GM18498 (cell line): ENCODE measurements at regions not wholly inside any gene's neighbourhood (a gene's known extent, or its start where the extent isn't known, plus 50 kb on each side); places are given as distances from the start of the nearest gene placed in this dataset.

Experiments used
- ATAC-seq: cut with Tn5 transposase; IDR thresholded peaks from one replicate; pipeline ENCODE4 v1.9.1; 2021; ENCODE audit warnings: mild to moderate bottlenecking, moderate library complexity; ENCODE audit not compliant: unreplicated experiment

- no peak for ATAC-seq
These were observed 140.4 kb downstream of the ENGASE start for GRCh38 chr17:79214940-79215604.

- ATAC-seq = no peak
These were observed 139.8 kb downstream of the ENGASE start for GRCh38 chr17:79214459-79214858.

DNA sequence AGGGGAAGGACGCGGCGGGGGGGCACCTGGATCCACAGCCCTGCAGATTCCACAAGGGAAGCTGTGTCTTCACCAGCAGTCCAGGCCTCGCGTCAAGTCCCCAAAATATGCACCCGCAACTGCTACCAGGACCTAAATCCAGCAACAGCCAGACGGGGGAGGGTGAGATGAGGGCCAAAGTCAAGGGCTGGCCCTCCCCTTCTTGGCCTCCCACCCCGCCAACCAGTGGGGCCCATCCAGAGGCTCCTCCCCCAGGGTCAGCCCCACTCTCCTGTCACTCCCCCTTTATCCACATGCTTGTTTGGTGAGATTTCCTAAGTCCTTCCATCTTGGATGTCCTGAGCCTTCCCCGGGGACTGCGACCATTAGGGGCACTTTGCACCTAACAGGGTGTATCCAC is 138.7 kb downstream of the ENGASE start:
- ATAC-seq = no peak

DNA sequence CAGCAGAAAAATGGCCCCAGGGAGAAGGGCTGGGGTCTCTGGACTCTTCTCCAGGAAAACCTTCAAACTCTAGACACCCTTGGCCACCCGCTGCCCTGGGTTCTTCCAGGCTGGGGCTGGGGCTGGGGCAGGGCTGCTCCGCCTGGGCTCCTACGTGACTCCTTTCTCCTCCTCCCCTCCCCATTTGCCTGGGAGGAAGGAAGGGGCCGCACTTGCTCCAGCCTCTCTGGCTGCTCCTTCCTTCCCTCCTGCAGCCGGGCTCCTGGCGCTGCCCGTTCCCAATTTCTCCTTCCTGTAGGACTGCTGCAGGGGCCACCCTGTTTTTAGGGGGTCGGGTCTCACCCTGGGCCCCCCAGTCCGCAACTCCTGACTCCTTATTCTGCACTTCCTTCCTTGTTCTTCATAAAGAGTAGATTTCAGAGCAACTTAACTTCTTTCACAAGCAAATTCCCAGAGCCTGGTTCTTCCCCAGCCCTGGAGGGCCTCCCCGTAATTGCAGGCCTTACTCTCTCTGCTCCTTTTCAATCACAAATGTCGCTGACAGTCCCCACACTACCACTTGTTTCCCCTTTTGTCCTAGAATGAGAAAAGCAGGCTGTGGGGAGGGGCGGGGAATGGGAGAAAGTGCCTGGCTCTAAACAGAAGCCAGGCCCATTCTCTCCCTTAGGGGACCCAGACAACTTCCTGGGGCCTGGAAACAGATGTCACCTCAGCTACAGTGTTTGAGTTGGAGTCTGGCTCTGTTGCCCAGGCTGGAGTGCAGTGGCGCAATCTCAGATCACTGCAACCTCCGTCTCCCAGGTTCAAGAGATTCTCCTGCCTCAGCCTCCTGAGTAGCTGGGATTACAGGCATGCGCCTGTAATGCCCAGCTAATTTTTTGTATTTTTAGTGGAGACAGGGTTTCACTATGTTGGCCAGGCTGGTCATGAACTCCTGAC is 137.8 kb downstream of the ENGASE start:
- no peak for ATAC-seq

DNA sequence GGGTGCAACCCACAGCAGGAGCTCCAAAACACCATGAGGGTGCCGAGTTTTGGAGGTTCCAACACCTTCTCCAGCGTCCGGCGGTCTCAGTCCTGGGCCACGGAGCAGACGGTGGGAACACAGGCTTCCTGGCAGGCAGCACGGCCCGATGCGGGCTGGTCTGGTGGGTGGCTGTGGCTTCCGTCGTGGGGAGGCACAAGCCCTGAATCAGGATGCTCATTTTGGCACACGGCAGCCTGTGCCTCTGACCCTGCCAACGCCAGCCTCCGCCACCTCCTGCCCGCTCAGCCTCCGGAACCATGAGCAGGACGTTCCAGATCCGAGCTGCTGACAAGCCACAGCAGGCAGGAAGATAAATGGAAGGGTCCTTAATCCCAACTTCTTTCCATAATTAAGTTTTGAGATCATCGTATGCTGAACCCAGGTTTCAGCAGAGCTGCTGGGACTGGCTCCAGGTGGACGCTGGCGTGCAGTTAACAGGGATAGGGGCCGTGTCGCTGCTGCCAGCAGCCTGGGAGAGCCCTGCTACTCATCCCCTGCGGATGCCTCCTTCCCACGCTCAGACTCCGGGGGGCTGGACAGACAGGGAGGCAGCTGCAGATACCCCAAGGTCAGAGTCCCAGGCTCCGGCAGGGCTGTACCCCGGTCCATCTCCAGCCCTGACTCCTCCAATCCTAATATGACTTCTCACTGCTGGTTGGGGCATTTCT is 136.6 kb downstream of the ENGASE start:
- no peak for ATAC-seq

GRCh38 chr17:79210638-79211037 is 136.0 kb downstream of the ENGASE start:
- ATAC-seq = no peak

DNA sequence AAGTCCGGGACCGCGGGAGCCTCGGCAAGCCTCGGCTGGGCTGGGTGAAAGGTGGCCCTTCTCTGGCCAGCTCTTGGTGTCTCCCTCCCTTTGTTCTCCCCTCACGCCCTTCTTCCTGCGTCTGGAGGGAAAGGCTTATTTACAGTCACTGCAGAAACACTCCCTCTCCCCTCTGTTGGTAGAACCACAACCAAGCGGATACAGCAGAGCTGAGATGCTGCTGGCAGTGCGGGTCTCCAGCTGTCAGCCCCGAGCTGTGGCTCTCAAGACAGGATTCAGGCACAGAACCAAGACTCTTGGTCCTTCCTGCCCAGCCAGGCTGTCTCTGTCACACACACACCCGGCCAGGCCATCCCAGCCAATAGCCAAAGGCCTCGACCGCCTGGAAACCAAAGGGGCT is 133.3 kb downstream of the ENGASE start:
- no peak for ATAC-seq

- ATAC-seq = no peak
These were observed 131.1 kb downstream of the ENGASE start for GRCh38 chr17:79205688-79206205.

DNA sequence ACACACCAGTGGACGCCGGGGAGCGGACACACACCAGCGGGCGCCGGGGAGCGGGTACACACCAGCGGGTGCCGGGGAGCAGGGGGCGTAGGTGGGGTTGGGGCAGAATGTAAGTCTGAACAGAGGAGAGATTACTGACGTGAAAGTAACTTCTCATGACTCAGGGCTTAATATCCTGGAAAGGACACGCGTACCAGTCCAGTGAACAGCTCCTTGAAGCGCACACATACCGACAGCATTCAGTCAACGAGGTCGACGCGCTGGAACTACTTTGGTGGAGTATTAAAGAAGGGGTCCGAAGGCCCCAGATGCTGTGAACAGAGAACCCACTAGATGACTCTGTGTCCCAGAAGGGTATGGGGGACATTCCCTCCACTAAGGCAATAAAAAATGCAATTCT is 129.6 kb downstream of the ENGASE start:
- ATAC-seq = no peak

- no peak for ATAC-seq
These were observed 129.0 kb downstream of the ENGASE start for GRCh38 chr17:79203657-79204056.

- no peak for ATAC-seq
These were observed 128.4 kb downstream of the ENGASE start for GRCh38 chr17:79203016-79203415.

- ATAC-seq = no peak
These were observed 127.9 kb downstream of the ENGASE start for GRCh38 chr17:79202480-79202879.

DNA sequence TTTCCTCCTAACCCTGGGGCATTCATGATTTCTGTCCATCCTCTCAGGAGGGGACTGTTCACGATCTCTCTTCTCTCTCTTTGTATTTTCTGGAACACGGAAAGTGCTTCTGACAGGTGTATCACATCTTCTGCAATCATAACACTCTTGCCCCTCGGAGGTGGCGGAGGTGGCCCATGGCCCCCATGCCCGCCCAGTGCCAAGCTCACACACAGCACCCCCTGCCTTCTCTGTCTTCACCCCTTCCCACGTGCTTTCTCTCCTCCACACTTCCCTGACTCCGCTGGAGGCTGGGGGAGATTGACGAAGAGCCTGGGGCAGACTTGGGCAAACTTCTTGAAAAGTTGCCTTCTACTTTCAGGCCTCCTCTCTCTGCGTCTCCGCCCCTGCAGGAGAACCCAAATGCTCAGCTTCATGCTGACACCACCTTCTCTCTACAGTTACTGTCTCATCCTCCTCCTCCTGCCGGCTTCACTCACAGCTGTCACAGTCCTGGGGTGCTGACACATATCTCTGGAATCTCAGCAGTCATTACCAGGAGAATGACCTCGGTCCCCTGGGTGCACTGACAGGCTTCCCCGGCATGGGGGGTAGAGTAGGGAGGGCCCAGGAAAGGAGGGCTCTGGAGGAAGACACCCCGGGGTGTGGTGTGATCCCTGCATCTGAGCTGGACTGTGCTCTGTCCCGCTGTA is 127.1 kb downstream of the ENGASE start:
- ATAC-seq = no peak

DNA sequence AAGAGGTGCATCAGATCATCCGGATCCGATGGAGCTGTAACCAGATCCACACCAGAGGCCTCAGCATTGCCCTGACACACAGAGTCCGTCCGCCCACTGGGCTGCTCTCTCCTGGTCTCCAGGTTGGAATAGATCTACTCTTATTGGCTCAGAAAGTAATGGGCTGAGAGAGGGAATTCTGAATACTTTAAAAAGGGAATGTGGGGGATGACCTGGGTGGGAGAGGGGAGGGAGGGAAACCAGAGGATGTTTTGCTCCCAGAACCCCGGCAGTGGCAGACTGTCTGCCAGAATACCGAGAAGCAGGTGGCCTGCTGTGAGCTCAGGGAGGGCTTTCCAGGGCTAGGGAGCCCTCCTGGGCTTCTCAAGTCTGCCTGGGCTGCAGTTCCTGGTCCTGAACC is 126.5 kb downstream of the ENGASE start:
- no peak for ATAC-seq

- no peak for ATAC-seq
These were observed 122.3 kb downstream of the ENGASE start for GRCh38 chr17:79196913-79197312.

- ATAC-seq = no peak
These were observed 118.1 kb downstream of the ENGASE start for GRCh38 chr17:79192503-79193351.

DNA sequence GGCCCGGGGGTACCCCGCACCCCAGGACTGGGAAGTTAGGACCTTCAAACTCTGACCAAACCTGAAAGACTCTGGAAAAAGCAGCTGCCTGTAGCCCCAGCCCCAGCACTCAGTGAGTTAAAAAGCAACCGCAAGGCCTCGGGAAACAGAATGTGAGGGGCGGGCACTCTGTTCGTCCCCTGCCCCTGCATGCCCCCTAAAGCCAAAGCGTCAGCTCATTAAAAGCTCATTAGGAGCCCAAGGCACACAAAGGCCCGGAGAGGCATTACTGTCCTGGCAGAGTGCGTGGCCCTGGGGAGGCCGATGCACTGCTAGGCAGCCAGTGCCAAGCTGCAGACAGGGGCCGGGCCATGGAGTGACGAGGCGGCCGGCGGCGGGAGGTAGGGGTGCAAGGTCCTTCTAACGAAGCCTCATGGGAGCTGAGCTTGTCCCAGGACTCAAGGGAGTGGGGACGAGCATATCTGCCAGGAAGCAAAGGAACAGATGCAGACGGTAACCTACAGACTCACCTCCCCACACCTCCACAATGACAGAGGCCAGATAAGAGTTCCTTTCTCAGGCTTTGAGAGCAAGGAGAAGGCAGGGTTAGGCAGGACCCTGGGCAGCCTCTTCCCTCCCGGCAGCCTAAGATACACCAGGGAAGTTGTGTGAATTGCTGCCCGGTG is 116.8 kb downstream of the ENGASE start:
- no peak for ATAC-seq

- no peak for ATAC-seq
These were observed 114.7 kb downstream of the ENGASE start for GRCh38 chr17:79189305-79189704.

DNA sequence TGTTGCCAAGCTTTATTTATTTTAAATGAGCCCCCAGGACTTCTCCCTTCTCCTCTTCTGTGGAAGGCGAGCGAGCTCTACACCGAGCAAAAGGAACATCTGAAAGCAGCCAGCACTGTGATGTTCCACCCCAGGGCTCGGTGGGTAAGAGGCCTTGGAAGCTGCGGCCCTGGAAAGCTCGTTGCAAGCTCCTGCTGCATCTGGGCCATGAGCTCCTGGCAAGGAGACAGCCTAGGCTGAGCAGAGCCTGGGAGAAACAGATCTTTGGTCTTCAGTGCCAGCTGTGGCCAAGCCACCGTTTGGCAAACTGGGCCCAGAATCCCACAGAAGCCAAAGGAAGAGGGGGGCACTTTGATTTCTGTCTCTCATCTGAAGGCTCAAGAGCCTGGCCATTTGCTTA is 114.1 kb downstream of the ENGASE start:
- ATAC-seq = no peak
